ENCODE measurements at regions not wholly inside any gene's neighbourhood (a gene's known extent, or its start where the extent isn't known, plus 50 kb on each side); places are given as distances from the start of the nearest gene placed in this dataset.

GRCh38 chr6:4350567-4351519 is 215.5 kb upstream of the ECI2 start:
- H3K36me3 ChIP-seq (ENCODE audit: insufficient read depth, low read length) = no peaks in the 10 kb centered on the region
- H3K27ac ChIP-seq (ENCODE audit: low read depth, low read length) = peak overlapping the region; percentile 92
- H3K79me2 ChIP-seq (ENCODE audit: insufficient read depth, low read length) = no peaks in the 10 kb centered on the region
- peaks cover 30% of the 10 kb centered on the region for H3K4me1 ChIP-seq (ENCODE audit: insufficient read depth, low read length)
- no peak for DNase-seq (ENCODE audit: insufficient read length, low spot score, missing footprints)
- H4K20me1 ChIP-seq (ENCODE audit: insufficient read depth, low read length) = no peaks in the 10 kb centered on the region
- H3K9me3 ChIP-seq (ENCODE audit: low read depth, low read length) = no peaks in the 10 kb centered on the region
- TF ChIP-seq CTCF (IDR thresholded peaks at IDR 0.05; ENCODE audit: extremely low read depth, low read depth, low read length) = no peak
- peak overlapping the region; percentile 75 for H2AFZ ChIP-seq (ENCODE audit: low read length)
- no peaks in the 10 kb centered on the region for H3K27me3 ChIP-seq (ENCODE audit: insufficient read depth, low read length)
- H3K4me3 ChIP-seq (ENCODE audit: insufficient read depth, low read length) = peak overlapping the region; percentile 64
- H3K4me2 ChIP-seq (ENCODE audit: insufficient read depth, low read length) = peak overlapping the region; percentile 91

- H3K27ac ChIP-seq (ENCODE audit: low read depth, low read length) = no peak overlapping the region
- H3K4me2 ChIP-seq (ENCODE audit: insufficient read depth, low read length) = no peak overlapping the region
- H3K27me3 ChIP-seq (ENCODE audit: insufficient read depth, low read length) = no peaks in the 10 kb centered on the region
- H3K9me3 ChIP-seq (ENCODE audit: low read depth, low read length) = no peaks in the 10 kb centered on the region
- no peaks in the 10 kb centered on the region for H4K20me1 ChIP-seq (ENCODE audit: insufficient read depth, low read length)
- no peak for TF ChIP-seq CTCF (IDR thresholded peaks at IDR 0.05; ENCODE audit: extremely low read depth, low read depth, low read length)
- H3K36me3 ChIP-seq (ENCODE audit: insufficient read depth, low read length) = no peaks in the 10 kb centered on the region
- no peaks in the 10 kb centered on the region for H3K79me2 ChIP-seq (ENCODE audit: insufficient read depth, low read length)
- DNase-seq (ENCODE audit: insufficient read length, low spot score, missing footprints) = no peak
- H2AFZ ChIP-seq (ENCODE audit: low read length) = no peak overlapping the region
- no peak overlapping the region for H3K4me3 ChIP-seq (ENCODE audit: insufficient read depth, low read length)
- peaks cover 21% of the 10 kb centered on the region for H3K4me1 ChIP-seq (ENCODE audit: insufficient read depth, low read length)
These were observed 214.6 kb upstream of the ECI2 start for GRCh38 chr6:4349931-4350330.

GRCh38 chr6:4349323-4349722 is 213.9 kb upstream of the ECI2 start:
- H4K20me1 ChIP-seq (ENCODE audit: insufficient read depth, low read length) = no peaks in the 10 kb centered on the region
- H3K9me3 ChIP-seq (ENCODE audit: low read depth, low read length) = no peaks in the 10 kb centered on the region
- DNase-seq (ENCODE audit: insufficient read length, low spot score, missing footprints) = no peak
- no peak for TF ChIP-seq CTCF (IDR thresholded peaks at IDR 0.05; ENCODE audit: extremely low read depth, low read depth, low read length)
- H3K27ac ChIP-seq (ENCODE audit: low read depth, low read length) = no peak overlapping the region
- no peak overlapping the region for H3K4me3 ChIP-seq (ENCODE audit: insufficient read depth, low read length)
- H3K36me3 ChIP-seq (ENCODE audit: insufficient read depth, low read length) = no peaks in the 10 kb centered on the region
- peaks cover 16% of the 10 kb centered on the region for H3K4me1 ChIP-seq (ENCODE audit: insufficient read depth, low read length)
- H3K79me2 ChIP-seq (ENCODE audit: insufficient read depth, low read length) = no peaks in the 10 kb centered on the region
- no peak overlapping the region for H3K4me2 ChIP-seq (ENCODE audit: insufficient read depth, low read length)
- no peaks in the 10 kb centered on the region for H3K27me3 ChIP-seq (ENCODE audit: insufficient read depth, low read length)
- no peak overlapping the region for H2AFZ ChIP-seq (ENCODE audit: low read length)

- Histone ChIP-seq H2AFZ (ENCODE audit: low read length) (no peak overlapping the region), H3K9me3 (ENCODE audit: low read depth, low read length) (no peaks in the 10 kb centered on the region), H3K27ac (ENCODE audit: low read depth, low read length) (no peak overlapping the region), H4K20me1 (ENCODE audit: insufficient read depth, low read length) (no peaks in the 10 kb centered on the region), H3K79me2 (ENCODE audit: insufficient read depth, low read length) (no peaks in the 10 kb centered on the region), H3K27me3 (ENCODE audit: insufficient read depth, low read length) (no peaks in the 10 kb centered on the region), H3K4me1 (ENCODE audit: insufficient read depth, low read length) (peaks cover 16% of the 10 kb centered on the region), H3K36me3 (ENCODE audit: insufficient read depth, low read length) (no peaks in the 10 kb centered on the region), H3K4me3 (ENCODE audit: insufficient read depth, low read length) (no peak overlapping the region), H3K4me2 (ENCODE audit: insufficient read depth, low read length) (no peak overlapping the region)
- no peak for TF ChIP-seq CTCF (IDR thresholded peaks at IDR 0.05; ENCODE audit: extremely low read depth, low read depth, low read length)
- DNase-seq (ENCODE audit: insufficient read length, low spot score, missing footprints) = peak; percentile 62
These were observed 213.2 kb upstream of the ECI2 start for GRCh38 chr6:4348462-4349112.
